ENCODE measurements at regions not wholly inside any gene's neighbourhood (a gene's known extent, or its start where the extent isn't known, plus 50 kb on each side); places are given as distances from the start of the nearest gene placed in this dataset.

DNA sequence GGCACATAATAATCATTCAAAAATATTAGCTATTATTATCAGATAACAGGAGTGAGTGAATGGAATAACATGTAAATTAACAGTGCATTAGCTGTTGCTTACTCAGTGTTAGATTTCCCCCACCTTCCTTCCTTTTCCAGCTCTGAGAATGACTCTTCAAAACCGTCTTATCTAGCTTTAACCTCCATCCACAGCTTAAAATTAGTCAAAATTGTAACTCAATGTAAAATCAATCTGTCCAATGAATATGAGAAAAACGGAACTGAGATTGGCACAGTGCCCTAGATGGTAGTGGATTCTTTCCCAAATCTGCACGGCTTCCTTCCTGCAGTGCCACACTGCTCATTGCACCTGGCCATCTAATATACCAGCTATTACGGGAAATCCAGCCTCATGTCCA is 156.8 kb upstream of the BDNF start:
- no peak for DNase-seq

DNA sequence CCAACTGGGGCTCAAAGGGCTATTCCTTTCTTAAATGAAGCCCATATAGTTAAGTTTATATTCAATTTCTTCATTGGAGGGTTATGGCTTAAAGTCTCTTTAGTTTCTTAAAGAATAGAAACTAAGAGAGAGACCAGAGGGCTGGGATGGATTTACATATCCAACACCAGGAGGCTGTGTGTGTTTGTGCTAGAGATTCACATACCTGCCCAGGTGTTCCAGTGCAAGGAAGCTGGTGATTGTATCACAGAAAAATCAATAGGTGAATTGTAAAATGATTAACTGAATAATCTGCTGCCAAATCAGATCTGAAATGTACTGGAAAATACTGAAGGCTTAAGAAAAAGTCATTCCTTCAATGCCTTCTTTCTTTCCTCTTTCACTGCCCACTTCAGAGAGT is 148.2 kb upstream of the BDNF start:
- no peak for DNase-seq

DNA sequence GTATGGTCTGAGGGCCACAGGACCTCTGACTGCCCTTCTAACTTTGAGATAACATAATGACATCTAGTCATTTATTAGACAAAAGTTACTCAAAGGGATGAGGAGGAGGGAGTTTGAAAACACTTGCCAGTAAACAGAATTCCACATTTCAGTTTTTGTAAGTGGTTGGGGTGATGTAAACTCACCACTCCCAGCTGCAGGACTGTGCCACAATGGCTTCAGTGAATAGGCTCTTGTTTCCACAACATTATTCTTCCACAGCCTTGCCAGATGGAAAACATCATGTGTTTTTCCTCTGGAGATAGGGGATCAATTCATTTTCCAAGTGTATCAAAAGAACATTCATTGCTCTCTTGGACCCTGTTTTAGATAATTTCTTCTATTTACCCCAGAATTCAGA is 147.2 kb upstream of the BDNF start:
- no peak for DNase-seq

DNA sequence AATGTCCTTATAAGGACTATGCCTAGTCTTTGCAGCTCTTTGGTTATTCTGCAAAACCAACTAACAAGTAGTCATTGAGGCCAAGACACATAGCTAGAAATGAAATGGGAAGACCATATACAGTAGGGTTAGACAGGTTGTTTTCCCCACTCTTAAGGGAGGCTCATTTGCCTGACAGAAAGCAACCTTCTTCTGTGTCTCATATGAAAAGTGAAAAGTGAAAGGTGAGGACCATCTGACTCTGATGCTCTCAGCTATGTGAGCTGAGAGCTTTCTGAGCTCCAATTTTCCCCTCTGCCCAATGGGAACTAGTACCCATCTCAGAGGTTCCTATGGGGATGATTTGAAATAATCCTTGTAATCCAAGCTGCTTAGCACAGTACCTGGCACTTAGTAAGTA is 142.0 kb upstream of the BDNF start:
- DNase-seq, result no peak

DNA sequence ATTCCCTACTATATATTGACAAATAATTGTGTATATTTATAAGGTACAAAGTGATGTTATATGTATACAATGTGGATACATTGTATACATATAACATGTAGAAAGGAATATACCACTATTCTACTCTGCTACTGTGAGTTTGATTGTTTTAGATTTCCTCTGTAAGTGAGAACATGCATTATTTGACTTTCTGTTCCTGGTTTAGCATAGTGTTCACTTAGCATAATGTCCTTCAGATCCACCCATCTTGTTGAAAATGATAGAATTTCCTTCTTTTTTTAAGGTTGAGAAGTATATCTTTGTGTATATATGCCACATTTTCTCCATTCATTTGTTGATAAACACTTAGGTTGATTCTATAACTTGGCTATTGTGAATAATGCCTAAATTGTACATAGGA is 140.8 kb upstream of the BDNF start:
- DNase-seq, result no peak

DNA sequence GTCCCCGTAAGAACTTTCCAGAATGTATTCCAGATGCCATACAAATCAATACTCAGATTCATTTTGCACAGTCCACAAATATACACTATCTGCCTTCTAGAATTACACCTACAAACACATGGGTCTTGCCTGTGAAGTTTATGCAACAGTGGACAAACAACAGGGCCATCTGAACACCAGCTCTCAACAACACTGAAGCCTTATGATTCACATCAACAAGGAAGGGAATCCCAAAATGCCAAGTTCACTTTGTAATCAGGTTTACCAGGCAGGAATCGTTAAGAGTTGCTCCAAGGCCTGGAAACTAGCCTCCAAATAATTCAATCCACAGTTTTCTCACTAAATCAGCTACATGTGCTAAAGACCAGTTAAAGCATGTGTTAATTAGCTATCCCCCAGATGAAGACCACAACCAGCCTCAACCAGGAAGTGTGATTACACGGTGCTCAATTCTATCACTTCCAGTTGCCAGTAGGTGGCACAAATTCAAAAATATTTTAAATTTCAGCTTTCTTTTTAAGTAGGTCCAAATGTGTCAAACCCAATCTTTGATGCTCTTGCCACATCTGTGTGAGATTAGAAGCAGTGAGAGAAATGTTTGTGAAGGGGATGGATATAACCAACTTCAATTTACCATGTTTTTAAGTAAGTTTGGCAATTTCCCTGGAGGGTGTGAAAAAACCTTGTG is 139.1 kb upstream of the BDNF start:
- no peak for DNase-seq

DNA sequence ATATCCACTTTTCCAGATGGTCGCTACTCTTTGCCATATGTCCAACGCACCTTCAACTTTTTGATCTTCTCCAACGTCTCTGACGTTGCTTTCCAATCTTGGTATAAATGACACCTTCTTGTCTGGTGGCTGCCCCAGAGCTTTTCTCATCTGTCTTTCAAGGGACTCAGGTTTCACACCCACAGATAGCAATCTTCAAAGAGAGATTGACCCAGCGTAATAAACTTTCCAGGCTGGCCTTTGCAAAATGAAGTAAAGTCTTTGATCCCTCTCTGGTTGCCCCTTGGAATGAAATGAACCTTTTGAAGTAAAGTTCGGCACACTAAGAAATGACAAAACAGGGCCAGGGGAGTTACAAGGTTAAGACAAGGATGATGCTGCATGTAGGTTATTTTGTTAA is 138.4 kb upstream of the BDNF start:
- no peak for DNase-seq

DNA sequence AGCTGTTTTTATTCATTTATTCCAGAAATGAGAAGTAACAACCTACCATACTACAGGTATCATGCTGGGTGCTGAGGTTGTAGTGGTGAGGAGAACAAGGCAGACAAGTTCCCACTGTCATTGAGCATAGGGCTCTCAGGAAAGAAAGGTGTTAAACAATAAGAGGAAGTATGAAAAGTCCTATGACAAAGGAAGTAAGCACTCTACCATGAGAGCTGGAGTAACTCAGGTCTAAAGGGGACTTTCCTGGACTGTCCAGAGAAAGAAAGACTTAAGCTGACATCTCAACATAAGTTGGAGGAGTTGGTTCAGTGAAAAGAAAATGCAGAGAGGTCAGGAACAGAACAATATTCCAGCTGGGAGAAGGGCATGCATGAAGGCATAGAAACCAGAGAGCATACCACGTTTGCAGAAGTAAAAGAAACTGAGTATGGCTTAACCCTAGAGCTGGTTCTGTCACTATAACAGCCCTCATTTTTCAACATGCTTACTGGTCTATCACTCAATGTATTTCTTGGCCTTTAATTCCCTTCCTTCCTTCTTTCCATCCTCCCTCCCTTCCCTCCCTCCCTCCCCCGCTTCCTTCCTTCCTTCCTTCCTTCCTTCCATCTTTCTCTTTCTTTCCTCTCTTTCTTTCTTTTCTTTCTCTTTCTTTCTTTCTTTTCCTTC is 137.8 kb upstream of the BDNF start:
- no peak for DNase-seq

DNA sequence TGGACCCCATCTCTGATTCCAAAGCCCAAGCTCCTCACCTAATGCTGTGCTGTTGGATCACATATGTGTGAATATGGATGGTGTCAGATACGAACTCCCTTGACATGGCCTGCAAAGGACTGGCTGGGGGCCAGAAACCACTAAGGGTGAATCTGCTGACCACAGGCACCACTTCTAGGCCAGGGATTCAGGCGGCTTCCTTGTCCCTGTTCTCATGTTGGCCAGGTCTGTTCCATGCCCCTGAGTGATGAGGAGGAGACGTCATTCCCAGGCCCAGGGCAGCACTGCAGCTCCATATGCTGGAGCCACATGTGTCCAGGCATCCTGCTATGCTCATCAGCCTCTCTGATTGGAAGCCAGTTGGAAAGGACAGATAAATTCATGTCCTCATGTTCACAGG is 130.0 kb upstream of the BDNF start:
- no peak for DNase-seq

DNA sequence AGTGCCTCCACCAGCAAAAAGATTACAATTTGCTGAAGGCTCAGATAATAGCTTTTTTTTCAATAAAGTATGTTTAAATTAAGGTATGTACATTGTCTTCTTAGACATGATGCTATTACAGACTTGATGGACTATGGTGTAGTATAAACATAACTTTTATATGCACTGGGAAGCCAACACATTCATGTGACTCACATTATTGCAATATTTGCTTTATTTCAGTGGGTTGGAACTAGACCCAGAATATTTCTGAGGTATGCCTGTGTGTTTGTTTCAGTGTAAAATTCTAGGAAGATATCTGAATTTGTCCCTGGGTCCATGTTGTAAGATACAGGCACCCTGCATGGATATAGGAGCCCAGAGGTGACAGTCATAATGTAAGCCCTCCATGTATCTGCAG is 120.0 kb upstream of the BDNF start:
- no peak for DNase-seq

DNA sequence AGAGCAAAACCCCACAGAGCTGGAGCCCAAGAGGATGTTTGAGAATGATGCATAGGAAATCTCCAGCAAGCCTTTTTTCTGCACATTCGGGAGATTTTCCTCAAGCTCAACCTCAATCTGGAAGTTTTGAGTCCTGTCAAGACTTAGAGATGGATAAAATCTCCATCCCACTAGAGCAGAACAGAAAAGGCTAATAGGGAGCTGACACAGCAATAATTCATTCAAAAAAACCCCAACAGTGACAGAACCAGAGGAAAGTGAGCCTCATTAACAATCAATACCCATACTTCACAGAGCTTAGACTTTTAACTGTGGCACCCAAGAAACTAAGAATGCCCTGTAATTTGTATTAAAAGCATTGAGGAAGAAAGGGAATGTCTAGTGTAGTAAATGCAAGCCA is 115.9 kb upstream of the BDNF start:
- DNase-seq, result no peak

DNA sequence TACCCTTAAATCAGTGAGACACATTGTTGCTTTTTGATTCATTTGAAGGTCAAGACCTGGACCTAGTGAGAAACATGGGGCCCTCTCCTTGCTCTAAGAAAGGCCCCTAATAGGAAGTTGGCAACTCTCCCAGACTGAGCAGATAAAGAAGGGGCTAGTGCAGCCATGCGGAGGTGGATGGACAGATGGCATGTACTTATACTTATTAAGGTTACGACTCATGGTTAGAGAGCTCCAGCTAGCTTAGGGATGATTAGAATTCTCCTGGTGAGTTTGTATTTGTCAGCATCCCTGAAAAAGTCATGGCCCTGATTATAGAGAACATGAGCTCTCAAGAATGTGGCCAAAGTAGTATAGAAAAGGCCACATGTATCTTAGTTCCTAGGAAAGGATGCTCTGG is 112.1 kb upstream of the BDNF start:
- no peak for DNase-seq

DNA sequence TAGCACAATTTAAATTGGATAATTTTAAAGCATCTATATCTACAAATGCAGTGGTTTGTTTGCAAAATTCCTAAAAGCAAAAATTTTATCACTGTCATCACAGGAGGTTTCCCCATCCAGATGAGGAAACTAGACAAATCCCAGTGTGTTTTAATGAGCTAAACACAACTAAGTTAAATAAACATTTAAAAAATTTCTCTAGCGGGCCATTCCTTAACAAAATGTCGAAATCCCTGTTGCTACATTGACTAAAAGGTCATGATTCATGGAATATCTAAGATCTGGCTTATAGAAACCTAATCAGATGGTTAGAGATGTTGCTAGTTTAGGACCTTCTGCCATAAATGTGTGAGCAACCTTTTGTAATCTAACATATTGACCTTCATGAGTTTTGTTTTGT is 107.3 kb upstream of the BDNF start:
- no peak for DNase-seq

DNA sequence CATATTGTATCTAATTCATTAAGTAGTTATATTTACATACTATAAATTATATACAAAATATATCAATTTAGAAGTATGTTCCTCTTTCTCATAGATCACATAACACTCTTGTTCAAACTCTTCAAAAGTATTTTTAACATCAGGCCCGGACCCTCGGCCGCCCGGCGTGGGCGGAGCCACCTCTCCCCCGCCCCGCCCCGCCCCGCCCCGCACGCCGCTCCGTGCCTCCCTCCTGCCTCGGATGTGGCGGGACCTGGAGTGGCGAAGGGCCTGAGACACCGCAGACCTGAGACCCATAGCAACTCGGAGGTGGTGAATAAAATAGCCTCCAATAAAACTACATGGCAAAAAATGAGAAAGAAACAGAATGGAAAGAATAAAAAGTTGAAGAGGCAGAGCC is 105.9 kb upstream of the BDNF start:
- DNase-seq, result no peak

DNA sequence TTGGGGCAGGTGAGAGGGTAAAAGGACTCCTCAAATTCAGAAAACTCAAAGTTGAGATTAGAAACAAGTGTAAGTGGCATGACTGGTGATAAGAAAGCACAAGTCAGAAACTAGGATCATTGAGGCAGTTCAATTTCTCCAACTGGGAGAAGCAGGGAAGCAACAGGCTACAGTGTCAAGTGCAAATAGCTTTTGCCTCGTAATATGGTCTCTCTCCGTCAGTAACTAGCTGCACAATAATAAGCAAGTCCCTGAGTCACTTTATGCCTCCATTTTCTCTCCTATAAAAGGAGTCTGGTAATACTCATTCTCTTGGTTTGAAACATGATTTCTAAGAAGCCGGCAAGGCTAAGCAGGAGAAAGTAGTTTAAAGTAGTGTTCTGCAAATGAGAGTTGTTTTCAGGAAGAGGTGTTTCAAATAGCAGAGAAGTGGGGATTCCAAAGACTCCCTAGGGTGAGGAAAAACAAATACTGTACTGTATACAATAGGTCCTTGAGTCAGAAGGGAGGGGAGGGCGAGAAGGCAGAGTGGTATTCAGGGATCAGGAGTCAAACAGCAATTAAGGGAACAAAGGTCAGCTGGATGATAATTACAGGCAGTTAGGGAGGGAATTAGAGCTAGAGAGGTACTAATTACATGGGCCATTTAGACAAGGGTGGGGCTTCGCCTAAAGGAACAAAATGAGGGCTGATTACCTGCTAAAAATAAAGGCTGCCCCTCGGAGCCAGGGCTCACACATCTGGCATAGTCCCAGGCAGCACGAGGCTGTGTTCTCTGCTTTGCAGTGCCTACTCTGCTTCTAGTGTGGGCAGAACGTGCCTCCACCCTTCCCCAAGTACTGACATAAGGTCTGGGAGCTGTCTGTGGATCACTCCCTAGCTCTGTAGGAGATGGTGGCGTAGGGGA is 96.0 kb upstream of the BDNF start:
- peak; percentile 80 for DNase-seq

DNA sequence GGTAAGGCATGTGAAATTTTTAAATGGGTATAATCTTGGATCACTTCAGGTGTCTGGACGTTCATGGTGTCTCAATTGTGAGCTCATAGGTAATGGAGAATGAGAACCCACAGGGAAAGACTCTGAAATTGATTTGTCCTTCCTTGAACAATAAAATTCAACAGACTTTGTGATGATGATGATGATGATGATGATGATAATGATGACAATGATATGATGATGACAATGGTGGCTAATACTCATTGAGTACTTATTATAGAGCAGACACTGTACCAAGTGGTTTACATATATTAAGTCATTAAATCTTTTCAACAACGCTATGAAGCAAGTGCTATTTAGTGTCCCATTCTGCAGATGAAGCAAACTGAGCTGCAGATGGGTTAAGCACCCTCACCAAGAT is 86.6 kb upstream of the BDNF start:
- DNase-seq, result no peak

DNA sequence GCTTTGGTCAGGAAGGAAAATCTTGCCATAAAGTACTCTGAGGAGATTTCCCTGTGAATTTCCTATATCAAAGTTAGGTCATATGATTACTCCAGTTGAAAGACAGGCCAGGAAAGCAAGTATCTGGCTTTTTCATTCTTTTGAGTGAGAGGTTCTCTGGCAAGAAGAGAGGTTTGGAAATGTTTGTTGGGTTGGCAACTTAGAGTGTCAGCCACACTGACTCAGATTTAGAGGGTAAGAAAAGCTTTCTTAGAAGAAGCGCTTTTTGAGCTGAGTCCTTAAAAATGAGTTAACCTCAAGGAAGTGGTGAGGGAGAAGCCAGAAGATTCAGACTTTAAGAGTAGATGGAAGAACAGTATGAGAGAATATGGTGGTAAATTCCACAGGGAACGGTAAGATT is 86.1 kb upstream of the BDNF start:
- no peak for DNase-seq

DNA sequence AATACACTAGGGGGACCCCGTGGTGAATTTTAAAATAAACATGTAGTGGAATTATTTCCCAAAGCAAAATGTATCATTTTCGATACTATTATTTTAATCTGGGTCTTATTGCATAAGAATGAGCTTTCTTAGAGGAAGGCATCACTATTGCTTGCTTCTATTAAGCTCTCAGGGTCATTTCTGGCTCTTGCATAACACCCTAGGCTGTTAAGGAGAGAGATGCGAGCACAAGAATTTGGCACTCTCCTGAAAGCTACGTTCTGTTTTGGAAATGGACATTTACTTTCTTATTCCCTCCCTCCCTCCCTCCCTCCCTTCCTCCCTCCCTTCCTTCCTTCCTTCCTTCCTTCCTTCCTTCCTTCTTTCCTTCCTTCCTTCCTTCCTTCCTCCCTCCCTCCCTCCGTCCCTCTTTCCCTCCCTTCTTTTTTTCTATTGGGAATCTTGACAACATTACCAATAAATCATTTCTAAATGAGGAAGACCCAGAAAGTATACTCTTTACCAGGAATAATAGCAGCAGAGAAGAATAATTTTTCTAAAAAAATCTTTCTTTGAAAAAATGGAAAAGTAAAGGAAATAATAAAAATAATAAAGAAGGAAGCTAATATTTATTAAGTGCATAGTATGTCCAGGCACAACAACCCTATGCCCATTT is 83.6 kb upstream of the BDNF start:
- DNase-seq, result no peak

DNA sequence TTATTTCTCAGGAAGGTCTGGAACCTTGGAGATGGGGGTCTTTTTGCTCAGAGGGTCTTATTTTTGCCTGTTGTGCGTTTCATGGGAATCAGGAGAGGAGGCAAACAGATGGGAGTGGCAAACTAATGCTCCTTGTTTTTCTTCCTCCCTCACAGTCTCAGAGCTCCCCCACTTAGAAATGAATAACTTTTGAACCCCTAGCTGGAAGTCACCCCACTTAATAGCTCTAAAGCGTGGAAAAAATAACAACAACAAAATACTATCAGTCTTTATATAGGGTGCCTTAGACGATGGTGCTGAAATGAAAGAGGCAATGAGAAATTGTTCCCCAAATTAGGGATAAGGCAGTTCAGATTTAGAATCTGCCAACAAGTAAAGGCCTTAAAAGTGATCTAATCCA is 76.8 kb upstream of the BDNF start:
- no peak for DNase-seq

DNA sequence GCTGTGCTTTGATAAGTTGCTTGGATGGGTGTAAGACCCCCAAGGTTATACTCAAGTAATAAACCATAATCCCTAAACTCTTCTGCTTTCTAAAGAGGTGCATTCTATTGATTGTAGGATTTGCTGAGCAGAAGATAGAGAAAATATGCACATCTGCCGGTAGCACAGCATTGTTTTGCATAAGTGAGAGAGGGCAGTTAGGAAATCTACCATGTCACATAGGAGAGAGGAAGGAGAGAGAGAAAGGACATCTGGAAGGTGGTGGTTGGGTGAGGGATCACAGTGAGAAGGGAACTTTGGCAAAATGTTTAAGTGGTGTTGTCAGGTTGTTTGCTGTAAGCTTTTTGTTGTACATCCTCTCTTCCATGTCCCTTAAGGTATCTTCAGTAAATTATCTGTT is 73.6 kb upstream of the BDNF start:
- no peak for DNase-seq

DNA sequence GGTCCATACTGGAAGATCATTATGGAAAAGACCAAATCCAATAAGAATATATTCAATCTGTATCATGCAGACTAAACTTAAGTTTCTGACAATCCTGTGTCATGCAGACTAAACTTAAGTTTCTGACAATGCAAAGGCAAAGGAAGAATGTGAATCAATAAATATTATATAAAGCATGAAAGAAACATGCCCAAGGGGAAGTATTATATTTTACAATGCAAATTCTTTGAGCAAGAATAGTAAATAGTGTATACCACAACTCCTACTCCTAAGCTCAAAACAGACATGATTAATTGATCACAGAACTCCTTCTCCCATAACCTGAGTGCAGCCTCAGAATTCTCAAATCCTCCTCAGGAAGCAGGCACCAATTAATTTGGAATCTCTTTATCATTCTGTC is 71.3 kb upstream of the BDNF start:
- no peak for DNase-seq

DNA sequence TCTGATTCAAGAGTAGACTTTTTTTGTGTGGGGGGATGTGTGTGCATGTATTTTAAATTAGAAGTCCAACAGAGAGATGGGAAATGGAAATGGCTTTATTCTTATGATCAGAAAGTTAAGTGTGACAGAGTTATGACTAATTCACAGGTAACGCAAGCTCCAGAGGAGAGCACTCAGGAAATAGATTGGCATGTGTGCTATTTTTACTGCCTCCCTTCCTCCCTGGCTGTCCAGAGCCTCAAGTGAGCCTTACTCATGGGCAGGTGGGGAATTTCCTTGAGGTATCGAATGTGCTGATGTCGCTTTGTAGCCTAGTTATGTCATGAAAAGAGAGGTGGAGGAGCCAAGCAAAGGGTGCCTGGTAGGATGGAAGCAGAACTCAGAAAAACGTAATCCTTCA is 70.3 kb upstream of the BDNF start:
- no peak for DNase-seq

DNA sequence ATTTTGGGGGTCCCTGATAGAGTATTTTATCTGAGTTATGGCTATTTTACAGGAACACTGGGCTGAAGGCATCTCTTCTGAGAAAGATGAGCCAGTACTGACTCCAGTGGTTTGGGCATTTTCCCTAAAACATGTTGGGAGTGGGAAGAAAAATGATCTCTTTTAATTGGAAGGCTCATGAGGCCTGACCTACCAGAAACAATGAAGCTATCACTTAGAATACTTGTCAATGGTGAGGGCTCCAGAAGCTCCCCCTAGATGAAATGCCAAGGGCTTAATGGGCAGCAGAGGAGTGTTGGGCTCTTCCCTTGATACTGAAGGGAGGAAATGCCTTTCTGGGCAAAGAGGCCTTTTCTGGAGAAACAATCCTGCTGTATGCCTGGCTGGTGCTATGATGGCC is 63.5 kb upstream of the BDNF start:
- DNase-seq, result no peak

DNA sequence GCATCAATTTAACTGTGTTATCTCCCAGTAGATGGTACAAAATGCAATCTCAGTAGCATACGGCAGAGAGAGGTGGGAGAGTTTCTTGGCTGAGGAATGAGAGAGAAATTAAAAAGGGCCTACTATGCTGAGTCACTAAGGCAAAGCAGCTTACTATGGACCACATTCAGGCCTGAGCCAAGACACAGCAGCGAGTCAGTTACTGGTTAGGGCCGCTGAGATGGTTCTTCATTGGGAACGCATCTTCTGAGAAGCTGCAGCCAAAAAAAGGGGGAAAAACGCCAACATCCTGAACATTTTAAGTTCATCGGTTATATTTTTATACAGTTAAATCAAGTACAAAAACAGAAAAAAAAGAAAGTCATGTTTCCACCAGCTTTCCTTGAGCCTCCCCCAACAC is 61.1 kb upstream of the BDNF start:
- no peak for DNase-seq

Data from NCI-H1092 treated with DMSO at 0.1 percent for 48 hours (cell line).